Body of pancreas (tissue), 4 donors: ENCODE measurements at regions not wholly inside any gene's neighbourhood (a gene's known extent, or its start where the extent isn't known, plus 50 kb on each side); places are given as distances from the start of the nearest gene placed in this dataset.

Source experiments
- ATAC-seq: fragments of 150-250 bp; one replicate; pipeline ENCODE4 v1.9.1; 2016
- DNase-seq, 4 donors: peaks; one replicate each; pipeline ENCODE4 v3.0.0-alpha.2; 2019
- H3K27ac ChIP-seq, 4 donors: fragments of 200-600 bp; sonication (generic); 1 replicate in 3 of 4; 2 replicates in 1 of 4; pipeline versions ENCODE4 v1.5.1 to v1.6.1; 2016 to 2019; ENCODE audit warnings: mild to moderate bottlenecking in 1 of 4, mixed read lengths in 1 of 4, moderate library complexity in 1 of 4
- H3K27me3 ChIP-seq, 2 donors: fragments of 200-600 bp; sonication (generic); one replicate each; pipeline ENCODE4 v1.6.0; 2016; ENCODE audit warnings: mild to moderate bottlenecking in 1 of 2
- H3K36me3 ChIP-seq, 2 donors: fragments of 200-600 bp; sonication (generic); replicated peaks in 1 of 2; 2 replicates each; pipeline ENCODE4 v1.5.1; 2016; ENCODE audit warnings: low read depth in 2 of 2; ENCODE audit not compliant: insufficient read depth in 1 of 2
- H3K4me1 ChIP-seq: fragments of 200-600 bp; sonication (generic); one replicate; pipeline ENCODE4 v1.6.0; 2016
- H3K4me3 ChIP-seq, 2 donors: fragments of 200-600 bp; sonication (generic); 1 replicate in 1 of 2; 2 replicates in 1 of 2; pipeline ENCODE4 v1.5.1; 2016 to 2019
- H3K9me3 ChIP-seq, 3 donors: fragments of 200-600 bp; sonication (generic); 1 replicate in 2 of 3; 2 replicates in 1 of 3; pipeline ENCODE4 v1.5.1; 2016
- CTCF ChIP-seq, 7 experiments: fragments of 450-650 bp in 4 of 7; fragments of 200-600 bp in 3 of 7; sonication (generic) in 3 of 7; IDR thresholded peaks; one replicate each; pipeline ENCODE4 v1.5.1; 2016 to 2019; ENCODE audit warnings: antibody characterized with exemption in 7 of 7
- POLR2A ChIP-seq, 3 donors: fragments of 450-650 bp; IDR thresholded peaks; one replicate each; pipeline ENCODE4 v1.6.1; 2016; ENCODE audit warnings: antibody characterized with exemption in 3 of 3, mild to moderate bottlenecking in 2 of 3
- WGBS, 2 donors: methylation state at CpG; one replicate each; pipeline ENCODE4 v1.1.5; 2017; 5-methylcytosine and 5-hydroxymethylcytosine counted together
- intact Hi-C: fragments of 100-400 bp; cut with DNase I; formaldehyde crosslinking; loops from one replicate; pipeline ENCODE4 v1.15.1; 2023

- Histone ChIP-seq H3K4me3 (no peak overlapping the region), H3K27me3 (no peaks in the 10 kb centered on the region), H3K4me1 (no peaks in the 10 kb centered on the region), H3K27ac (no peak overlapping the region), H3K36me3 (no peaks in the 10 kb centered on the region), H3K9me3 (no peaks in the 10 kb centered on the region)
- WGBS, 2 donors, result 58 to 64% methylated on average over 2 of the region's 2 CpGs
- DNase-seq (no peak), ATAC-seq (no peak)
- TF ChIP-seq CTCF (IDR thresholded peaks at IDR 0.05), result no peak
- TF ChIP-seq POLR2A (IDR thresholded peaks at IDR 0.05), result no peak
- intact Hi-C loops, result no loop called here
Measured at GRCh38 chr3:176208915-176209314, 988.4 kb downstream of the TBL1XR1 start.

- no peak for DNase-seq
- Histone ChIP-seq H3K9me3 (no peaks in the 10 kb centered on the region), H3K4me3 (no peak overlapping the region), H3K4me1 (no peaks in the 10 kb centered on the region), H3K36me3 (no peaks in the 10 kb centered on the region), H3K27ac (no peak overlapping the region), H3K27me3 (no peaks in the 10 kb centered on the region)
- 52 to 56% methylated on average over 1 of the region's 1 CpG for WGBS, 2 donors
- ATAC-seq, result no peak
- intact Hi-C loops, result no loop called here
- TF ChIP-seq POLR2A (IDR thresholded peaks at IDR 0.05) (no peak), CTCF (IDR thresholded peaks at IDR 0.05) (no peak)
Measured at GRCh38 chr3:176208283-176208682, 989.0 kb downstream of the TBL1XR1 start.

GRCh38 chr3:176206809-176207208 is 990.5 kb downstream of the TBL1XR1 start:
- H3K4me1 ChIP-seq, result no peaks in the 10 kb centered on the region
- H3K4me3 ChIP-seq, result no peak overlapping the region
- no peak for DNase-seq
- H3K27ac ChIP-seq, result no peak overlapping the region
- TF ChIP-seq POLR2A (IDR thresholded peaks at IDR 0.05) (no peak), CTCF (IDR thresholded peaks at IDR 0.05) (no peak)
- H3K36me3 ChIP-seq, result no peaks in the 10 kb centered on the region
- no peaks in the 10 kb centered on the region for H3K9me3 ChIP-seq
- WGBS, 2 donors, result 90 to 92% methylated on average over 2 of the region's 2 CpGs
- no peaks in the 10 kb centered on the region for H3K27me3 ChIP-seq
- ATAC-seq, result no peak
- intact Hi-C loops, result no loop called here

- Histone ChIP-seq H3K4me1 (no peaks in the 10 kb centered on the region), H3K9me3 (no peaks in the 10 kb centered on the region), H3K27me3 (no peaks in the 10 kb centered on the region), H3K27ac (no peak overlapping the region), H3K4me3 (no peak overlapping the region), H3K36me3 (no peaks in the 10 kb centered on the region)
- TF ChIP-seq POLR2A (IDR thresholded peaks at IDR 0.05) (no peak), CTCF (IDR thresholded peaks at IDR 0.05) (no peak)
- ATAC-seq, result no peak
- DNase-seq, result no peak
- 62 to 72% methylated on average over 2 of the region's 2 CpGs for WGBS, 2 donors
- intact Hi-C loops, result no loop called here
Measured at GRCh38 chr3:176202652-176203051, 994.6 kb downstream of the TBL1XR1 start.

GRCh38 chr3:176193032-176193730 is 1004.1 kb downstream of the TBL1XR1 start:
- TF ChIP-seq CTCF (IDR thresholded peaks at IDR 0.05) (no peak), POLR2A (IDR thresholded peaks at IDR 0.05) (no peak)
- intact Hi-C loops, result no loop called here
- ATAC-seq (no peak), DNase-seq (no peak)
- no peaks in the 10 kb centered on the region for H3K27me3 ChIP-seq
- no peaks in the 10 kb centered on the region for H3K36me3 ChIP-seq
- no peaks in the 10 kb centered on the region for H3K9me3 ChIP-seq
- H3K4me1 ChIP-seq, result no peaks in the 10 kb centered on the region
- H3K4me3 ChIP-seq, result no peak overlapping the region
- H3K27ac ChIP-seq, result no peak overlapping the region
